ENCODE measurements at regions not wholly inside any gene's neighbourhood (a gene's known extent, or its start where the extent isn't known, plus 50 kb on each side); places are given as distances from the start of the nearest gene placed in this dataset.

- TF ChIP-seq CTCF (IDR thresholded peaks at IDR 0.05) (no peak), POLR2A (IDR thresholded peaks at IDR 0.05) (no peak)
Measured at GRCh38 chr5:116813906-116814305, 239.3 kb upstream of the SEMA6A start.

Measured in Peyer's patch (tissue), 4 donors.